ENCODE measurements at regions not wholly inside any gene's neighbourhood (a gene's known extent, or its start where the extent isn't known, plus 50 kb on each side); places are given as distances from the start of the nearest gene placed in this dataset.

DNA sequence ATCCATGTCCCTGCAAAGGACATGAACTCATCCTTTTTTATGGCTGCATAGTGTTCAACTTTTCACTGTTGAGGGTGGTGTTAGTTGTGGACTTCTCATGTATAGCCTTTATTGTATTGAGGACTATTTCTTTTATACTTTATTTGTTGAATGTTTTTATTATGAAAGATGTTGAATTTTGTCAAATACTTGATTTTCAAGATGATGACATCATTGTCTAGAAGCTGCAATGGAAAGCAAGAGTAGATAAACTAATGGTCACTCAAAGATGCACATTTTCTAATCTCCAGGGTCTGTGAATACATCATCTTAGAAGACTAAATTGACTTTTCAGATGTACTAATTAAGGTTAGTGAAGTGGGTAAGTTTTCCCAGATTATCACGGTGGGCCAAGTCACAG is 1117.0 kb downstream of the DSC3 start:
- H4K20me1 ChIP-seq (ENCODE audit: control insufficient read depth, extremely low read depth, insufficient read depth, low read length), result no peaks in the 10 kb centered on the region
- dilution Hi-C loops (cut with MboI; ENCODE audit: extremely low pct_ligation_motif_present, low sequenced_read_pairs), result no loop called here
- DNase-seq (ENCODE audit: low read depth, low spot score), result no peak
- H3K27ac ChIP-seq (ENCODE audit: control insufficient read depth, insufficient read depth, low read length), result no peak overlapping the region
- no peaks in the 10 kb centered on the region for H3K9me3 ChIP-seq (ENCODE audit: control insufficient read depth, low read depth, low read length)
- no peaks in the 10 kb centered on the region for H3K79me2 ChIP-seq (ENCODE audit: control insufficient read depth, insufficient read depth, low read length)
- no peaks in the 10 kb centered on the region for H3K27me3 ChIP-seq (ENCODE audit: control insufficient read depth, extremely low read depth, insufficient read depth, low read length)
- H3K4me1 ChIP-seq (ENCODE audit: control insufficient read depth, extremely low read depth, insufficient read depth, low read length), result no peaks in the 10 kb centered on the region
- no peak for FAIRE-seq
- no peak overlapping the region for H3K9ac ChIP-seq (ENCODE audit: control insufficient read depth, extremely low read depth, insufficient read depth, low read length)
- no peak overlapping the region for H2AFZ ChIP-seq (ENCODE audit: control insufficient read depth, low read length)
- no peak overlapping the region for H3K4me3 ChIP-seq (ENCODE audit: control insufficient read depth in 2 of 3, extremely low read depth in 1 of 3, insufficient read depth in 2 of 3, low read depth in 1 of 3, low read length in 3 of 3)
- H3K9me1 ChIP-seq (ENCODE audit: control insufficient read depth, extremely low read depth, insufficient read depth, low read length), result no peaks in the 10 kb centered on the region
- no peak for TF ChIP-seq EZH2 (IDR thresholded peaks at IDR 0.05; ENCODE audit: low read length)
- TF ChIP-seq, protein P1, sequence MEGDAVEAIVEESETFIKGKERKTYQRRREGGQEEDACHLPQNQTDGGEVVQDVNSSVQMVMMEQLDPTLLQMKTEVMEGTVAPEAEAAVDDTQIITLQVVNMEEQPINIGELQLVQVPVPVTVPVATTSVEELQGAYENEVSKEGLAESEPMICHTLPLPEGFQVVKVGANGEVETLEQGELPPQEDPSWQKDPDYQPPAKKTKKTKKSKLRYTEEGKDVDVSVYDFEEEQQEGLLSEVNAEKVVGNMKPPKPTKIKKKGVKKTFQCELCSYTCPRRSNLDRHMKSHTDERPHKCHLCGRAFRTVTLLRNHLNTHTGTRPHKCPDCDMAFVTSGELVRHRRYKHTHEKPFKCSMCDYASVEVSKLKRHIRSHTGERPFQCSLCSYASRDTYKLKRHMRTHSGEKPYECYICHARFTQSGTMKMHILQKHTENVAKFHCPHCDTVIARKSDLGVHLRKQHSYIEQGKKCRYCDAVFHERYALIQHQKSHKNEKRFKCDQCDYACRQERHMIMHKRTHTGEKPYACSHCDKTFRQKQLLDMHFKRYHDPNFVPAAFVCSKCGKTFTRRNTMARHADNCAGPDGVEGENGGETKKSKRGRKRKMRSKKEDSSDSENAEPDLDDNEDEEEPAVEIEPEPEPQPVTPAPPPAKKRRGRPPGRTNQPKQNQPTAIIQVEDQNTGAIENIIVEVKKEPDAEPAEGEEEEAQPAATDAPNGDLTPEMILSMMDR (optimal IDR thresholded peaks at IDR 0.05 in 1 of 3, IDR thresholded peaks at IDR 0.05 in 1 of 3, conservative IDR thresholded peaks at IDR 0.05 in 1 of 3; ENCODE audit: extremely low read depth in 1 of 3, insufficient read depth in 2 of 3, low read length in 3 of 3), result no peak
- no peak overlapping the region for H3K4me2 ChIP-seq (ENCODE audit: control insufficient read depth, extremely low read depth, insufficient read depth, low read depth, low read length)
- no peaks in the 10 kb centered on the region for H3K36me3 ChIP-seq (ENCODE audit: control insufficient read depth in 2 of 2, extremely low read depth in 1 of 2, insufficient read depth in 2 of 2, low read length in 2 of 2)

DNA sequence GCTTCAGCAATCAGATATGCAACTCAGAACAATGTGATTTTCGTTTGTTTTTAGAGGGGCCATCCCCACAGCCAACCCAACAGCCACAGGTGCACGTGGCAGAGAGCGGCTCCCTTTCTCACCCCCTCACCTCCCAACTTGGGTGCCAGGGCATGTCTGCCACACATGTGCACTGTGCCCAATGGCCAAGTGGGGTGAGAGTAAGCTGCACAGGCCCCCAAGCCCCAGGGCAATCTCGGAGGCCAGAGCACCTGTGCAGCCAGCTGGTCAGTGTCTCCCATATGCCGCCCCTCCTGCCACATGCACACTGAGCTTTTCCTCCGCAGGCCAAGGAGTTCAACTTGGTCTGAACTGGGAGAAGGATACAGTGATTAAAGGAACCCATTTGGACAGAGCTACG is 1130.2 kb downstream of the DSC3 start:
- no peak overlapping the region for H3K9ac ChIP-seq (ENCODE audit: control insufficient read depth, extremely low read depth, insufficient read depth, low read length)
- dilution Hi-C loops (cut with MboI; ENCODE audit: extremely low pct_ligation_motif_present, low sequenced_read_pairs), result no loop called here
- no peak for TF ChIP-seq EZH2 (IDR thresholded peaks at IDR 0.05; ENCODE audit: low read length)
- TF ChIP-seq, protein P1 (optimal IDR thresholded peaks at IDR 0.05 in 1 of 3, IDR thresholded peaks at IDR 0.05 in 1 of 3, conservative IDR thresholded peaks at IDR 0.05 in 1 of 3; ENCODE audit: extremely low read depth in 1 of 3, insufficient read depth in 2 of 3, low read length in 3 of 3), result no peak
- no peaks in the 10 kb centered on the region for H3K79me2 ChIP-seq (ENCODE audit: control insufficient read depth, insufficient read depth, low read length)
- no peak overlapping the region for H2AFZ ChIP-seq (ENCODE audit: control insufficient read depth, low read length)
- no peaks in the 10 kb centered on the region for H3K9me3 ChIP-seq (ENCODE audit: control insufficient read depth, low read depth, low read length)
- H3K9me1 ChIP-seq (ENCODE audit: control insufficient read depth, extremely low read depth, insufficient read depth, low read length), result no peaks in the 10 kb centered on the region
- H3K27ac ChIP-seq (ENCODE audit: control insufficient read depth, insufficient read depth, low read length), result no peak overlapping the region
- H4K20me1 ChIP-seq (ENCODE audit: control insufficient read depth, extremely low read depth, insufficient read depth, low read length), result no peaks in the 10 kb centered on the region
- H3K4me3 ChIP-seq (ENCODE audit: control insufficient read depth in 2 of 3, extremely low read depth in 1 of 3, insufficient read depth in 2 of 3, low read depth in 1 of 3, low read length in 3 of 3), result no peak overlapping the region
- H3K36me3 ChIP-seq (ENCODE audit: control insufficient read depth in 2 of 2, extremely low read depth in 1 of 2, insufficient read depth in 2 of 2, low read length in 2 of 2), result no peaks in the 10 kb centered on the region
- H3K4me1 ChIP-seq (ENCODE audit: control insufficient read depth, extremely low read depth, insufficient read depth, low read length), result no peaks in the 10 kb centered on the region
- DNase-seq (ENCODE audit: low read depth, low spot score) (no peak), FAIRE-seq (no peak)
- no peaks in the 10 kb centered on the region for H3K27me3 ChIP-seq (ENCODE audit: control insufficient read depth, extremely low read depth, insufficient read depth, low read length)
- no peak overlapping the region for H3K4me2 ChIP-seq (ENCODE audit: control insufficient read depth, extremely low read depth, insufficient read depth, low read depth, low read length)

Measured in keratinocyte (primary cell).